HCT116 (cell line): ENCODE measurements at regions not wholly inside any gene's neighbourhood (a gene's known extent, or its start where the extent isn't known, plus 50 kb on each side); places are given as distances from the start of the nearest gene placed in this dataset.

ENCODE experiments used
- CTCF ChIP-seq, 3 experiments: fragments of 200-600 bp in 1 of 3; sonication (generic) in 1 of 3; IDR thresholded peaks in 2 of 3; conservative IDR thresholded peaks in 1 of 3; 2 replicates each; pipeline ENCODE4 v1.5.1; 2012 to 2017; ENCODE audit warnings: low read depth in 2 of 3, low read length in 2 of 3, antibody characterized with exemption in 1 of 3, borderline replicate concordance in 1 of 3, control low read depth in 1 of 3, mild to moderate bottlenecking in 1 of 3, mixed read lengths in 1 of 3, mixed run types in 1 of 3, moderate library complexity in 1 of 3; ENCODE audit not compliant: insufficient read depth in 1 of 3
- POLR2A ChIP-seq: IDR thresholded peaks from 2 replicates; pipeline ENCODE4 v1.7.0; 2011; ENCODE audit warnings: borderline replicate concordance; ENCODE audit not compliant: insufficient read depth, insufficient read length; ENCODE audit errors: extremely low read depth
- TCF7L2 ChIP-seq: IDR thresholded peaks from 2 replicates; pipeline ENCODE4 v1.7.0; 2011; ENCODE audit warnings: borderline replicate concordance, inconsistent platforms; ENCODE audit not compliant: insufficient read depth, insufficient read length; ENCODE audit errors: extremely low read depth

DNA sequence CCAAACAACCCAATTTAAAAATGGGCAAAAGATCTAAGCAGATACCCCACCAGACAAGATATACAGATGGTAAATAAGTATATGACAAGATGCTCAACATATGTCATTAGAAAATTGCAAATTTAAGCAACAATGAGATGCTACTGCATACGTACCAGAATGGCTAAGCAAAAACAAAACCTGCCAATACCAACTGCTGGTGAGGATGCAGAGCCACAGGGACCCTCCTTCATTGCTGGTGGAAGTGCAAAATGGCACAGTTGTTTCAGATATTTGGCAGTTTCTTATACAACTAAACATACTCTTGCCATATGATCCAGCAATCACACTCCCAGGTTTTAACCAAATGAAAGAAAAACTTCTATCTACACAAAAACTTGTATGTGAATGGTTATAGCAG is 178.9 kb downstream of the BARX1 start:
- no peak for TF ChIP-seq POLR2A
- no peak for TF ChIP-seq TCF7L2
- TF ChIP-seq CTCF (IDR thresholded peaks at IDR 0.05 in 2 of 3, conservative IDR thresholded peaks at IDR 0.05 in 1 of 3; ENCODE audit: borderline replicate concordance in 1 of 3, insufficient read depth in 1 of 3, low read depth in 2 of 3, low read length in 2 of 3): no peak
